HepG2 (cell line): ENCODE measurements at regions not wholly inside any gene's neighbourhood (a gene's known extent, or its start where the extent isn't known, plus 50 kb on each side); places are given as distances from the start of the nearest gene placed in this dataset.
"Not testable (repeated sequence)": the region's sequence is repeated elsewhere in the genome, so short reads cannot be mapped to it uniquely, and the experiment has no call there.

Experiments used
- ATAD3A ChIP-seq: sonication (generic); formaldehyde crosslinking; IDR thresholded peaks from 2 replicates; pipeline ENCODE4 v1.4.0; 2020; ENCODE audit warnings: missing genetic modification reagents
- KDM5B ChIP-seq: sonication (generic); formaldehyde crosslinking; IDR thresholded peaks from 2 replicates; pipeline ENCODE4 v1.4.0; 2020; ENCODE audit warnings: missing genetic modification reagents, mild to moderate bottlenecking, borderline replicate concordance
- RFX5 ChIP-seq: IDR thresholded peaks from 2 replicates; pipeline ENCODE4 v1.6.1; 2011; ENCODE audit warnings: low read depth, low read length, improper control_type of control experiment
- WIZ ChIP-seq: sonication (generic); formaldehyde crosslinking; IDR thresholded peaks from 2 replicates; pipeline ENCODE4 v1.5.1; 2020; ENCODE audit warnings: mild to moderate bottlenecking, missing genetic modification reagents

DNA sequence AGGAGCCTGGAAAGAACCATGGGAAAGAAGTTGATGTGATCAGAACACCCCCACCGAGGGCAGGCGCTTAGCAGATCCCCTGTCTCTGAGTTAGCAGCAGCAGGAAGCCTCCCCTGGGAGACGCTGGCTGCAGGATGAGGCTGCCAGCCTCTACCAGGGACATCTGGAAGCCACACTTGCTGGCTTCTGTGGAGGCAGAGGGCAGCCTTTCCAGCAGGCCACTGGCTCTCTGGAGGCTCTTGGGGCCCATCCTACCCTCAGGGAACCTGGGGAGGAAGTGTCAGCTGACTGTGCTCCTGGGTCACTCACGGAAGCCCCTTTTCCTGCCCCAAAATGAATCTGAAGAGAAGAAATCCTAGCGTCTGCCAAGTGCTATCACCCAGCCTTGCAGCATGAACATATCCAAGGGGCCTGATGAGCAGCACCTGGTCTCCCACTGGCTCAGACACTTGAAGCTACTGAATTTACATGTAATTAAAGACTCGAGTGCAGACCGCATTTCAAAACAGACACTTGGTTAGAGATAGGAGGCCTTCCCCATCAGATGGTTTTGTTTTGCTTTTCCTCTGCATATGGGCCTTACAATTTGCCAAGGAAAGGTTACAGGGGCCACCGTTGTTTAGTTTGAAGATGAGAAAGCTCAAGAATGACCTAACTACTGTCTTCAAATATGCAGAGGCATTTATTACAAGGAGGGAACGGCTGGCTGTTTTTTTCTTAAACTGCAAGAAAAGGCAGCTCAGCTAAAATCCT is 142.1 kb downstream of the BCL2L11 start:
- not testable (repeated sequence) for TF ChIP-seq KDM5B, ATAD3A, WIZ, RFX5
